ENCODE measurements at regions not wholly inside any gene's neighbourhood (a gene's known extent, or its start where the extent isn't known, plus 50 kb on each side); places are given as distances from the start of the nearest gene placed in this dataset.

GRCh38 chr18:27899893-27900292, 277.0 kb downstream of the CDH2 start:
- Histone ChIP-seq H3K27me3 (no peaks in the 10 kb centered on the region), H3K27ac (no peak overlapping the region), H3K36me3 (no peaks in the 10 kb centered on the region), H3K4me3 (ENCODE audit: low read depth in 1 of 2, low read length in 1 of 2) (no peak overlapping the region), H3K9me3 (no peaks in the 10 kb centered on the region), H3K4me1 (ENCODE audit: control insufficient read depth in 1 of 2, insufficient read depth in 1 of 2, low read depth in 1 of 2, low read length in 1 of 2) (no peaks in the 10 kb centered on the region)
- TF ChIP-seq, protein P1, sequence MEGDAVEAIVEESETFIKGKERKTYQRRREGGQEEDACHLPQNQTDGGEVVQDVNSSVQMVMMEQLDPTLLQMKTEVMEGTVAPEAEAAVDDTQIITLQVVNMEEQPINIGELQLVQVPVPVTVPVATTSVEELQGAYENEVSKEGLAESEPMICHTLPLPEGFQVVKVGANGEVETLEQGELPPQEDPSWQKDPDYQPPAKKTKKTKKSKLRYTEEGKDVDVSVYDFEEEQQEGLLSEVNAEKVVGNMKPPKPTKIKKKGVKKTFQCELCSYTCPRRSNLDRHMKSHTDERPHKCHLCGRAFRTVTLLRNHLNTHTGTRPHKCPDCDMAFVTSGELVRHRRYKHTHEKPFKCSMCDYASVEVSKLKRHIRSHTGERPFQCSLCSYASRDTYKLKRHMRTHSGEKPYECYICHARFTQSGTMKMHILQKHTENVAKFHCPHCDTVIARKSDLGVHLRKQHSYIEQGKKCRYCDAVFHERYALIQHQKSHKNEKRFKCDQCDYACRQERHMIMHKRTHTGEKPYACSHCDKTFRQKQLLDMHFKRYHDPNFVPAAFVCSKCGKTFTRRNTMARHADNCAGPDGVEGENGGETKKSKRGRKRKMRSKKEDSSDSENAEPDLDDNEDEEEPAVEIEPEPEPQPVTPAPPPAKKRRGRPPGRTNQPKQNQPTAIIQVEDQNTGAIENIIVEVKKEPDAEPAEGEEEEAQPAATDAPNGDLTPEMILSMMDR (IDR thresholded peaks at IDR 0.05), result no peak

DNA sequence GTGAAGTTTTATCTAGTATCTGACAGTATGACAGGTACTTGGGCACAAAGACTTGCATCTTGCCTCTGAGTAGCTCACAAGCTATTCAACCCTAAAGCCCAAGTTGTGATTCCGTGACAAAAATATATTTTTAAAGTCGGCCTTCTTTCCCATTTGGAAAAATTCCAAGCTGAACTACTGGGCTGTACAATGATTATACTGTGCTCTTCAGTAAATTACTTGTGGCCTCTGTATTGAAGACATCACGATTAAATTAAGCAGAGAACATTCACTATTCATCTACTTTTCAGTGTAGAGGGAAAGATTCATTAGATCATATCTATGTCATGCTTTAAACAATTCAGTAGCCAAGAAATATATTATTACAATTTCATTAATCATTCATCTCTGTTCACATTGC, 282.2 kb downstream of the CDH2 start:
- H3K9me3 ChIP-seq, result no peaks in the 10 kb centered on the region
- TF ChIP-seq, protein P1 (IDR thresholded peaks at IDR 0.05), result no peak
- H3K4me3 ChIP-seq (ENCODE audit: low read depth in 1 of 2, low read length in 1 of 2), result no peak overlapping the region
- H3K27me3 ChIP-seq, result no peaks in the 10 kb centered on the region
- H3K4me1 ChIP-seq (ENCODE audit: control insufficient read depth in 1 of 2, insufficient read depth in 1 of 2, low read depth in 1 of 2, low read length in 1 of 2), result no peaks in the 10 kb centered on the region
- H3K27ac ChIP-seq, result no peak overlapping the region
- no peaks in the 10 kb centered on the region for H3K36me3 ChIP-seq

- TF ChIP-seq, protein P1 (IDR thresholded peaks at IDR 0.05), result no peak
- H3K4me1 ChIP-seq (ENCODE audit: control insufficient read depth in 1 of 2, insufficient read depth in 1 of 2, low read depth in 1 of 2, low read length in 1 of 2), result no peaks in the 10 kb centered on the region
- H3K9me3 ChIP-seq, result no peaks in the 10 kb centered on the region
- H3K27me3 ChIP-seq, result no peaks in the 10 kb centered on the region
- H3K36me3 ChIP-seq, result no peaks in the 10 kb centered on the region
- H3K4me3 ChIP-seq (ENCODE audit: low read depth in 1 of 2, low read length in 1 of 2), result no peak overlapping the region
- H3K27ac ChIP-seq, result no peak overlapping the region
Measured at GRCh38 chr18:27887711-27888495, 289.0 kb downstream of the CDH2 start.

DNA sequence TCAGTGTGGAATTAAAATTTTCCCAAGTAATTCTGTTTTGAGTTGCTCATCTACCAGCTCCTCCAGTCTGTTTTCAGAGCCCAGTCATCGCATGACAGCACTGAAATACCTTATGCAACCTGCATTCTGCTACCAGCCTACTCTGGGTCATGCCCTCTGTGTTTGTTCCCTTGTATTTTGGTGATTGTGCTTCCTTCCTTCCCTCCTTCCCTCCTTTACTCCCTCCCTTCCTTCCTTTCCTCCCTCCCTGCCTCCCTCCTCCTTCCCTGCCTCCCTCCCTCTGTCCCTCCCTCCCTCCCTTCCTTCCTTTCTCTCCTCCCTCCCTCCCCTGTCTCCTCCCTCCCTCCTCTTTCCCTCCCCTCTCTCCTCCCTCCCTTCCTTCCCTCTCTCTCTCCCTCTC, 289.6 kb downstream of the CDH2 start:
- Histone ChIP-seq H3K36me3 (no peaks in the 10 kb centered on the region), H3K27me3 (no peaks in the 10 kb centered on the region), H3K4me1 (ENCODE audit: control insufficient read depth in 1 of 2, insufficient read depth in 1 of 2, low read depth in 1 of 2, low read length in 1 of 2) (no peaks in the 10 kb centered on the region), H3K4me3 (ENCODE audit: low read depth in 1 of 2, low read length in 1 of 2) (no peak overlapping the region), H3K9me3 (no peaks in the 10 kb centered on the region), H3K27ac (no peak overlapping the region)
- TF ChIP-seq, protein P1 (IDR thresholded peaks at IDR 0.05), result no peak

DNA sequence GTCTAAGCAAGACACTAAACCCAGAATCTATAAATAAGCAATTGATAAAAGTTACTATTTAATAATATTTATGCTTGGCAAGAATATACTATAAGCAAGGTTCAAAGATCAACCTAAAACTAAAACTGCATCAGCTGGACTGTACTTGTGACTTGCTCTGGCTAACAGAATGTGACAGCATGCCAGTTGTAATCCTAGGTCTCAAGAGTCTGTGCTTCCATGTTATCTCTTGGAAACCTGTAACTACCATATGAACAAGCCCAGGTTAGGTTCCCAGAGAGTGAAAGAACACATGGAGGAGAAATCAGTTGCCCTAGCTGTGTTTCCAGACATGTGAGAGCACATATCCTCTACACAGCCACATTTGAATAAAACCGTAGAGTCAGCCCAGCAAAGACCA, 297.4 kb downstream of the CDH2 start:
- Histone ChIP-seq H3K27me3 (no peaks in the 10 kb centered on the region), H3K4me3 (ENCODE audit: low read depth in 1 of 2, low read length in 1 of 2) (no peak overlapping the region), H3K27ac (no peak overlapping the region), H3K4me1 (ENCODE audit: control insufficient read depth in 1 of 2, insufficient read depth in 1 of 2, low read depth in 1 of 2, low read length in 1 of 2) (no peaks in the 10 kb centered on the region), H3K9me3 (no peaks in the 10 kb centered on the region), H3K36me3 (no peaks in the 10 kb centered on the region)
- TF ChIP-seq, protein P1 (IDR thresholded peaks at IDR 0.05), result no peak
